Gastrocnemius medialis (tissue), 4 donors: ENCODE measurements at regions not wholly inside any gene's neighbourhood (a gene's known extent, or its start where the extent isn't known, plus 50 kb on each side); places are given as distances from the start of the nearest gene placed in this dataset.
"Not testable (repeated sequence)": the region's sequence is repeated elsewhere in the genome, so short reads cannot be mapped to it uniquely, and the experiment has no call there.

Experiments used
- ATAC-seq, 2 donors: fragments of 150-250 bp; one replicate each; pipeline ENCODE4 v1.9.1; 2016
- DNase-seq, 2 donors: peaks; one replicate each; pipeline ENCODE4 v3.0.0-alpha.2; 2019
- H3K27ac ChIP-seq, 4 donors: fragments of 200-600 bp; sonication (generic); 1 replicate in 1 of 4; 2 replicates in 3 of 4; pipeline ENCODE4 v1.5.1; 2016 to 2018; ENCODE audit warnings: mild to moderate bottlenecking in 2 of 4, moderate library complexity in 1 of 4
- H3K27me3 ChIP-seq, 3 donors: fragments of 200-600 bp; sonication (generic) in 2 of 3; 1 replicate in 1 of 3; 2 replicates in 2 of 3; pipeline versions ENCODE4 v1.5.1 to v1.6.0; 2016 to 2019; ENCODE audit warnings: mild to moderate bottlenecking in 1 of 3, moderate library complexity in 1 of 3
- H3K36me3 ChIP-seq, 2 donors: fragments of 200-600 bp; sonication (generic) in 1 of 2; one replicate each; pipeline ENCODE4 v1.5.1; 2017 to 2018
- H3K4me1 ChIP-seq, 2 donors: fragments of 200-600 bp; sonication (generic) in 1 of 2; one replicate each; pipeline ENCODE4 v1.5.1; 2016 to 2017; ENCODE audit warnings: mild to moderate bottlenecking in 2 of 2
- H3K4me3 ChIP-seq, 4 donors: fragments of 200-600 bp; sonication (generic) in 3 of 4; 1 replicate in 1 of 4; 2 replicates in 3 of 4; pipeline ENCODE4 v1.5.1; 2016 to 2019; ENCODE audit warnings: mild to moderate bottlenecking in 2 of 4
- H3K9me3 ChIP-seq, 3 donors: fragments of 200-600 bp; sonication (generic) in 2 of 3; 1 replicate in 1 of 3; 2 replicates in 2 of 3; pipeline ENCODE4 v1.5.1; 2016 to 2019
- CTCF ChIP-seq, 5 experiments: fragments of 450-650 bp in 3 of 5; fragments of 200-600 bp in 2 of 5; sonication (generic) in 2 of 5; IDR thresholded peaks in 4 of 5; conservative IDR thresholded peaks in 1 of 5; 1 replicate in 4 of 5; 2 replicates in 1 of 5; pipeline ENCODE4 v1.5.1; 2016 to 2019; ENCODE audit warnings: antibody characterized with exemption in 5 of 5, mild to moderate bottlenecking in 3 of 5, moderate library complexity in 3 of 5
- POLR2A ChIP-seq, 2 donors: fragments of 450-650 bp; IDR thresholded peaks; one replicate each; pipeline ENCODE4 v1.6.1; 2017; ENCODE audit warnings: antibody characterized with exemption in 2 of 2, mild to moderate bottlenecking in 2 of 2, moderate library complexity in 2 of 2
- in situ Hi-C, 4 donors: fragments of 200-750 bp; cut with MboI; loops; one replicate each; pipeline versions ENCODE4 v1.15.0 to v1.8.0; 2017; ENCODE audit warnings: low sequenced_read_pairs in 4 of 4
- intact Hi-C: fragments of 100-400 bp; cut with DNase I; formaldehyde crosslinking; loops from one replicate; pipeline ENCODE4 v1.15.1; 2023; ENCODE audit warnings: low total_unique reads

- intact Hi-C loops: no loop called here
- no peaks in the 10 kb centered on the region for H3K4me1 ChIP-seq
- TF ChIP-seq POLR2A (IDR thresholded peaks at IDR 0.05) (no peak), CTCF (IDR thresholded peaks at IDR 0.05 in 4 of 5, conservative IDR thresholded peaks at IDR 0.05 in 1 of 5) (no peak)
- DNase-seq (no peak), ATAC-seq (no peak)
- in situ Hi-C loops: no loop called here
- no peaks in the 10 kb centered on the region for H3K9me3 ChIP-seq
- H3K27ac ChIP-seq: no peak overlapping the region
- no peaks in the 10 kb centered on the region for H3K36me3 ChIP-seq
- no peak overlapping the region for H3K4me3 ChIP-seq
- peaks cover 0 to 4% (median 0%) of the 10 kb centered on the region in 3 donors for H3K27me3 ChIP-seq
These were observed 72.2 kb downstream of the CRLF2 start for GRCh38 chrX:1140236-1140681.

- Histone ChIP-seq H3K4me1 (no peaks in the 10 kb centered on the region), H3K4me3 (no peak overlapping the region), H3K9me3 (no peaks in the 10 kb centered on the region), H3K27ac (no peak overlapping the region), H3K36me3 (no peaks in the 10 kb centered on the region), H3K27me3 (peaks cover 0 to 4% (median 0%) of the 10 kb centered on the region in 3 donors)
- DNase-seq (no peak), ATAC-seq (no peak)
- in situ Hi-C loops (no loop called here), intact Hi-C loops (no loop called here)
- no peak for TF ChIP-seq POLR2A (IDR thresholded peaks at IDR 0.05)
- TF ChIP-seq CTCF (IDR thresholded peaks at IDR 0.05 in 4 of 5, conservative IDR thresholded peaks at IDR 0.05 in 1 of 5): no peak
These were observed 73.3 kb downstream of the CRLF2 start for GRCh38 chrX:1139185-1139500.

- in situ Hi-C loops: no loop called here
- DNase-seq (no peak), ATAC-seq (no peak)
- Histone ChIP-seq H3K4me3 (no peak overlapping the region), H3K36me3 (no peaks in the 10 kb centered on the region), H3K9me3 (no peaks in the 10 kb centered on the region), H3K27me3 (peaks cover 0 to 4% (median 0%) of the 10 kb centered on the region in 3 donors), H3K27ac (no peak overlapping the region), H3K4me1 (no peaks in the 10 kb centered on the region)
- intact Hi-C loops: no loop called here
- no peak for TF ChIP-seq CTCF (IDR thresholded peaks at IDR 0.05 in 4 of 5, conservative IDR thresholded peaks at IDR 0.05 in 1 of 5)
- TF ChIP-seq POLR2A (IDR thresholded peaks at IDR 0.05): no peak
These were observed 73.8 kb downstream of the CRLF2 start for GRCh38 chrX:1138476-1139184.

- Histone ChIP-seq H3K36me3 (no peaks in the 10 kb centered on the region), H3K4me1 (no peaks in the 10 kb centered on the region), H3K9me3 (no peaks in the 10 kb centered on the region), H3K4me3 (no peak overlapping the region), H3K27ac (no peak overlapping the region), H3K27me3 (peaks cover 0 to 4% (median 0%) of the 10 kb centered on the region in 3 donors)
- intact Hi-C loops (no loop called here), in situ Hi-C loops (no loop called here)
- no peak for TF ChIP-seq CTCF (IDR thresholded peaks at IDR 0.05 in 4 of 5, conservative IDR thresholded peaks at IDR 0.05 in 1 of 5)
- TF ChIP-seq POLR2A (IDR thresholded peaks at IDR 0.05): no peak
- no peak for ATAC-seq
- no peak for DNase-seq
These were observed 74.9 kb downstream of the CRLF2 start for GRCh38 chrX:1137531-1137930.

- in situ Hi-C loops, H3K27me3 ChIP-seq, intact Hi-C loops, H3K27ac ChIP-seq, H3K9me3 ChIP-seq, H3K4me1 ChIP-seq, DNase-seq, H3K4me3 ChIP-seq, ATAC-seq, H3K36me3 ChIP-seq: not testable (repeated sequence)
These were observed 75.9 kb downstream of the CRLF2 start for GRCh38 chrX:1136582-1136981.
